Keratinocyte (primary cell): ENCODE measurements at regions not wholly inside any gene's neighbourhood (a gene's known extent, or its start where the extent isn't known, plus 50 kb on each side); places are given as distances from the start of the nearest gene placed in this dataset.

Experiments used
- DNase-seq: peaks from one replicate; pipeline ENCODE4 v3.0.0-alpha.2; 2011; ENCODE audit warnings: low read depth, missing footprints, low spot score
- FAIRE-seq: peaks from 2 replicates; lab custom pipeline; 2011; peaks lifted over from hg19 to GRCh38; lab: Jason Lieb, UNC
- H2AFZ ChIP-seq: 2 replicates; pipeline ENCODE4 v1.6.0; 2012; ENCODE audit warnings: low read length, control low read depth, inconsistent platforms; ENCODE audit not compliant: control insufficient read depth
- H3K27ac ChIP-seq: 2 replicates; pipeline ENCODE4 v1.5.1; 2011; ENCODE audit warnings: low read length; ENCODE audit not compliant: control insufficient read depth, insufficient read depth
- H3K27me3 ChIP-seq: 3 replicates; pipeline ENCODE4 v1.6.0; 2011; ENCODE audit warnings: low read length; ENCODE audit not compliant: control insufficient read depth, insufficient read depth; ENCODE audit errors: extremely low read depth
- H3K36me3 ChIP-seq, 2 experiments: 2 replicates in 1 of 2; 3 replicates in 1 of 2; pipeline ENCODE4 v1.5.1; 2011; ENCODE audit warnings: low read length in 2 of 2, mild to moderate bottlenecking in 1 of 2; ENCODE audit not compliant: control insufficient read depth in 2 of 2, insufficient read depth in 2 of 2; ENCODE audit errors: extremely low read depth in 1 of 2
- H3K4me1 ChIP-seq: 3 replicates; pipeline ENCODE4 v1.5.1; 2011; ENCODE audit warnings: low read length; ENCODE audit not compliant: control insufficient read depth, insufficient read depth; ENCODE audit errors: extremely low read depth
- H3K4me2 ChIP-seq: 3 replicates; pipeline ENCODE4 v1.6.0; 2011; ENCODE audit warnings: low read depth, low read length; ENCODE audit not compliant: control insufficient read depth, insufficient read depth; ENCODE audit errors: extremely low read depth
- H3K4me3 ChIP-seq, 3 experiments: fragments of 200-600 bp in 1 of 3; sonication (generic) in 1 of 3; 2 replicates in 2 of 3; 3 replicates in 1 of 3; pipeline ENCODE4 v1.5.1; 2011 to 2016; ENCODE audit warnings: low read length in 3 of 3, mild to moderate bottlenecking in 3 of 3, control low read depth in 2 of 3, inconsistent platforms in 1 of 3, low read depth in 1 of 3, mixed read lengths in 1 of 3, mixed run types in 1 of 3, moderate library complexity in 1 of 3; ENCODE audit not compliant: control insufficient read depth in 2 of 3, insufficient read depth in 2 of 3; ENCODE audit errors: extremely low read depth in 1 of 3
- H3K79me2 ChIP-seq: 2 replicates; pipeline ENCODE4 v1.6.0; 2012; ENCODE audit warnings: low read length; ENCODE audit not compliant: control insufficient read depth, insufficient read depth
- H3K9ac ChIP-seq: 3 replicates; pipeline ENCODE4 v1.6.0; 2011; ENCODE audit warnings: low read length; ENCODE audit not compliant: control insufficient read depth, insufficient read depth; ENCODE audit errors: extremely low read depth
- H3K9me1 ChIP-seq: 3 replicates; pipeline ENCODE4 v1.6.0; 2011; ENCODE audit warnings: low read length; ENCODE audit not compliant: control insufficient read depth, insufficient read depth; ENCODE audit errors: extremely low read depth
- H3K9me3 ChIP-seq: 2 replicates; pipeline ENCODE4 v1.5.1; 2012; ENCODE audit warnings: low read depth, low read length; ENCODE audit not compliant: control insufficient read depth
- H4K20me1 ChIP-seq: 3 replicates; pipeline ENCODE4 v1.6.0; 2011; ENCODE audit warnings: low read length; ENCODE audit not compliant: control insufficient read depth, insufficient read depth; ENCODE audit errors: extremely low read depth
- CTCF ChIP-seq, 3 experiments: IDR thresholded peaks in 1 of 3; conservative IDR thresholded peaks in 1 of 3; optimal IDR thresholded peaks in 1 of 3; 2 replicates in 2 of 3; 3 replicates in 1 of 3; pipeline versions ENCODE3 to v1.5.1; 2011; ENCODE audit warnings: low read length in 3 of 3, mild to moderate bottlenecking in 3 of 3, moderate library complexity in 2 of 3, control low read depth in 1 of 3, inconsistent platforms in 1 of 3; ENCODE audit not compliant: insufficient read depth in 2 of 3; ENCODE audit errors: extremely low read depth in 1 of 3
- EZH2 ChIP-seq: IDR thresholded peaks from one replicate; pipeline ENCODE4 v1.6.1; 2012; ENCODE audit warnings: inconsistent platforms, mild to moderate bottlenecking, low read length, moderate library complexity
- dilution Hi-C: fragments of 300-500 bp; cut with MboI; formaldehyde crosslinking; loops from one replicate; pipeline ENCODE4 v1.7.0; 2020; ENCODE audit warnings: low sequenced_read_pairs; ENCODE audit not compliant: extremely low pct_ligation_motif_present

- dilution Hi-C loops, result no loop called here
- Histone ChIP-seq H3K9ac (no peak overlapping the region), H3K27me3 (no peaks in the 10 kb centered on the region), H3K36me3 (no peaks in the 10 kb centered on the region), H3K9me1 (no peaks in the 10 kb centered on the region), H4K20me1 (no peaks in the 10 kb centered on the region), H2AFZ (no peak overlapping the region), H3K27ac (no peak overlapping the region), H3K79me2 (no peaks in the 10 kb centered on the region), H3K4me1 (no peaks in the 10 kb centered on the region), H3K9me3 (peaks cover 5% of the 10 kb centered on the region), H3K4me3 (no peak overlapping the region), H3K4me2 (no peak overlapping the region)
- TF ChIP-seq EZH2 (no peak), CTCF (optimal IDR thresholded peaks at IDR 0.05 in 1 of 3, IDR thresholded peaks at IDR 0.05 in 1 of 3, conservative IDR thresholded peaks at IDR 0.05 in 1 of 3; ENCODE audit: extremely low read depth in 1 of 3, insufficient read depth in 2 of 3, low read length in 3 of 3) (no peak)
- FAIRE-seq (no peak), DNase-seq (no peak)
Measured at GRCh38 chr22:49112661-49113626, 714.7 kb downstream of the BRD1 start.

- H3K9me3 ChIP-seq, result peaks cover 5% of the 10 kb centered on the region
- H3K4me2 ChIP-seq, result no peak overlapping the region
- DNase-seq (no peak), FAIRE-seq (no peak)
- H3K9ac ChIP-seq, result no peak overlapping the region
- no peaks in the 10 kb centered on the region for H3K36me3 ChIP-seq
- TF ChIP-seq CTCF (optimal IDR thresholded peaks at IDR 0.05 in 1 of 3, IDR thresholded peaks at IDR 0.05 in 1 of 3, conservative IDR thresholded peaks at IDR 0.05 in 1 of 3; ENCODE audit: extremely low read depth in 1 of 3, insufficient read depth in 2 of 3, low read length in 3 of 3) (no peak), EZH2 (no peak)
- dilution Hi-C loops, result no loop called here
- H2AFZ ChIP-seq, result no peak overlapping the region
- H3K79me2 ChIP-seq, result no peaks in the 10 kb centered on the region
- no peaks in the 10 kb centered on the region for H3K9me1 ChIP-seq
- no peaks in the 10 kb centered on the region for H3K27me3 ChIP-seq
- H3K4me3 ChIP-seq, result no peak overlapping the region
- H3K27ac ChIP-seq, result no peak overlapping the region
- no peaks in the 10 kb centered on the region for H3K4me1 ChIP-seq
- H4K20me1 ChIP-seq, result no peaks in the 10 kb centered on the region
Measured at GRCh38 chr22:49112176-49112575, 715.5 kb downstream of the BRD1 start.
